Rectal smooth muscle tissue (tissue), 1 donor: ENCODE measurements at regions not wholly inside any gene's neighbourhood (a gene's known extent, or its start where the extent isn't known, plus 50 kb on each side); places are given as distances from the start of the nearest gene placed in this dataset.
"Not testable (repeated sequence)": the region's sequence is repeated elsewhere in the genome, so short reads cannot be mapped to it uniquely, and the experiment has no call there.

Experiments used
- H3K27ac ChIP-seq: one replicate; pipeline ENCODE4 v1.7.0; 2013; ENCODE audit warnings: low read depth, low read length, inconsistent platforms
- H3K27me3 ChIP-seq: one replicate; pipeline ENCODE4 v1.7.0; 2013; ENCODE audit warnings: low read length; ENCODE audit not compliant: control insufficient read depth, insufficient read depth
- H3K36me3 ChIP-seq: one replicate; pipeline ENCODE4 v1.7.0; 2013; ENCODE audit warnings: low read length; ENCODE audit not compliant: control insufficient read depth, insufficient read depth
- H3K4me1 ChIP-seq: one replicate; pipeline ENCODE4 v1.7.0; 2013; ENCODE audit warnings: low read length; ENCODE audit not compliant: control insufficient read depth, insufficient read depth
- H3K4me3 ChIP-seq: one replicate; pipeline ENCODE4 v1.7.0; 2013; ENCODE audit warnings: low read length
- H3K9ac ChIP-seq: one replicate; pipeline ENCODE4 v1.7.0; 2013; ENCODE audit warnings: low read length

GRCh38 chr10:2038036-2038435, 300.7 kb upstream of the ADARB2 start:
- Histone ChIP-seq H3K4me3 (no peak overlapping the region), H3K9ac (no peak overlapping the region), H3K36me3 (no peaks in the 10 kb centered on the region), H3K27ac (no peak overlapping the region), H3K27me3 (no peaks in the 10 kb centered on the region), H3K4me1 (no peaks in the 10 kb centered on the region)

- no peaks in the 10 kb centered on the region for H3K27me3 ChIP-seq
- no peak overlapping the region for H3K9ac ChIP-seq
- H3K36me3 ChIP-seq = no peaks in the 10 kb centered on the region
- H3K4me1 ChIP-seq = no peaks in the 10 kb centered on the region
- no peak overlapping the region for H3K4me3 ChIP-seq
- no peak overlapping the region for H3K27ac ChIP-seq
Measured at GRCh38 chr10:2037246-2037645, 299.9 kb upstream of the ADARB2 start.

GRCh38 chr10:2036209-2036608, 298.9 kb upstream of the ADARB2 start:
- H3K27ac ChIP-seq = no peak overlapping the region
- H3K36me3 ChIP-seq = no peaks in the 10 kb centered on the region
- no peak overlapping the region for H3K9ac ChIP-seq
- H3K4me3 ChIP-seq = no peak overlapping the region
- no peaks in the 10 kb centered on the region for H3K27me3 ChIP-seq
- no peaks in the 10 kb centered on the region for H3K4me1 ChIP-seq

- Histone ChIP-seq H3K9ac (no peak overlapping the region), H3K27me3 (no peaks in the 10 kb centered on the region), H3K36me3 (no peaks in the 10 kb centered on the region), H3K4me3 (no peak overlapping the region), H3K4me1 (no peaks in the 10 kb centered on the region), H3K27ac (no peak overlapping the region)
Measured at GRCh38 chr10:2030046-2030445, 292.7 kb upstream of the ADARB2 start.

GRCh38 chr10:2026936-2027335, 289.6 kb upstream of the ADARB2 start:
- no peaks in the 10 kb centered on the region for H3K4me1 ChIP-seq
- no peak overlapping the region for H3K27ac ChIP-seq
- H3K9ac ChIP-seq = no peak overlapping the region
- no peaks in the 10 kb centered on the region for H3K36me3 ChIP-seq
- H3K4me3 ChIP-seq = no peak overlapping the region
- H3K27me3 ChIP-seq = no peaks in the 10 kb centered on the region

GRCh38 chr10:2024750-2025149, 287.4 kb upstream of the ADARB2 start:
- not testable (repeated sequence) for H3K36me3 ChIP-seq, H3K27me3 ChIP-seq, H3K9ac ChIP-seq, H3K4me3 ChIP-seq, H3K27ac ChIP-seq, H3K4me1 ChIP-seq

GRCh38 chr10:2023687-2024086, 286.4 kb upstream of the ADARB2 start:
- no peak overlapping the region for H3K27ac ChIP-seq
- H3K36me3 ChIP-seq = no peaks in the 10 kb centered on the region
- no peak overlapping the region for H3K4me3 ChIP-seq
- H3K9ac ChIP-seq = no peak overlapping the region
- no peaks in the 10 kb centered on the region for H3K4me1 ChIP-seq
- no peaks in the 10 kb centered on the region for H3K27me3 ChIP-seq

- Histone ChIP-seq H3K4me1 (no peaks in the 10 kb centered on the region), H3K4me3 (no peak overlapping the region), H3K27ac (no peak overlapping the region), H3K27me3 (no peaks in the 10 kb centered on the region), H3K36me3 (no peaks in the 10 kb centered on the region), H3K9ac (no peak overlapping the region)
Measured at GRCh38 chr10:2022401-2022800, 285.1 kb upstream of the ADARB2 start.

GRCh38 chr10:2020836-2021235, 283.5 kb upstream of the ADARB2 start:
- no peaks in the 10 kb centered on the region for H3K36me3 ChIP-seq
- H3K9ac ChIP-seq = no peak overlapping the region
- no peak overlapping the region for H3K27ac ChIP-seq
- H3K4me3 ChIP-seq = no peak overlapping the region
- no peaks in the 10 kb centered on the region for H3K4me1 ChIP-seq
- H3K27me3 ChIP-seq = no peaks in the 10 kb centered on the region

- H3K4me3 ChIP-seq = no peak overlapping the region
- H3K9ac ChIP-seq = no peak overlapping the region
- H3K4me1 ChIP-seq = no peaks in the 10 kb centered on the region
- H3K27me3 ChIP-seq = no peaks in the 10 kb centered on the region
- no peak overlapping the region for H3K27ac ChIP-seq
- no peaks in the 10 kb centered on the region for H3K36me3 ChIP-seq
Measured at GRCh38 chr10:2019803-2020202, 282.5 kb upstream of the ADARB2 start.

- H3K4me1 ChIP-seq = no peaks in the 10 kb centered on the region
- H3K4me3 ChIP-seq = no peak overlapping the region
- no peaks in the 10 kb centered on the region for H3K27me3 ChIP-seq
- H3K36me3 ChIP-seq = no peaks in the 10 kb centered on the region
- H3K27ac ChIP-seq = no peak overlapping the region
- H3K9ac ChIP-seq = no peak overlapping the region
Measured at GRCh38 chr10:2019281-2019680, 282.0 kb upstream of the ADARB2 start.

GRCh38 chr10:2014541-2014940, 277.2 kb upstream of the ADARB2 start:
- H3K9ac ChIP-seq = no peak overlapping the region

GRCh38 chr10:2012209-2012608, 274.9 kb upstream of the ADARB2 start:
- no peaks in the 10 kb centered on the region for H3K36me3 ChIP-seq
- H3K27ac ChIP-seq = no peak overlapping the region
- no peak overlapping the region for H3K4me3 ChIP-seq
- H3K4me1 ChIP-seq = no peaks in the 10 kb centered on the region
- no peak overlapping the region for H3K9ac ChIP-seq
- no peaks in the 10 kb centered on the region for H3K27me3 ChIP-seq

More at GRCh38 chr10:2014541-2014940, 277.2 kb upstream of the ADARB2 start:
- Histone ChIP-seq H3K4me3 (no peak overlapping the region), H3K27ac (no peak overlapping the region), H3K36me3 (no peaks in the 10 kb centered on the region), H3K27me3 (no peaks in the 10 kb centered on the region), H3K4me1 (no peaks in the 10 kb centered on the region)
